Epithelial cell of proximal tubule (primary cell): ENCODE measurements at regions not wholly inside any gene's neighbourhood (a gene's known extent, or its start where the extent isn't known, plus 50 kb on each side); places are given as distances from the start of the nearest gene placed in this dataset.

Source experiments
- DNase-seq: peaks from one replicate; pipeline ENCODE4 v3.0.0-alpha.2; 2011; ENCODE audit warnings: low read depth
- H3K4me3 ChIP-seq: 2 replicates; pipeline ENCODE4 v1.5.1; 2011; ENCODE audit warnings: low read depth, mild to moderate bottlenecking, low read length
- CTCF ChIP-seq: conservative IDR thresholded peaks from 2 replicates; pipeline ENCODE4 v1.5.1; 2012; ENCODE audit warnings: low read depth, mild to moderate bottlenecking, low read length

- no peak for DNase-seq
- TF ChIP-seq CTCF: no peak
- H3K4me3 ChIP-seq: no peak overlapping the region
Measured at GRCh38 chr2:216808805-216809425, 50.9 kb downstream of the TNP1 start.

DNA sequence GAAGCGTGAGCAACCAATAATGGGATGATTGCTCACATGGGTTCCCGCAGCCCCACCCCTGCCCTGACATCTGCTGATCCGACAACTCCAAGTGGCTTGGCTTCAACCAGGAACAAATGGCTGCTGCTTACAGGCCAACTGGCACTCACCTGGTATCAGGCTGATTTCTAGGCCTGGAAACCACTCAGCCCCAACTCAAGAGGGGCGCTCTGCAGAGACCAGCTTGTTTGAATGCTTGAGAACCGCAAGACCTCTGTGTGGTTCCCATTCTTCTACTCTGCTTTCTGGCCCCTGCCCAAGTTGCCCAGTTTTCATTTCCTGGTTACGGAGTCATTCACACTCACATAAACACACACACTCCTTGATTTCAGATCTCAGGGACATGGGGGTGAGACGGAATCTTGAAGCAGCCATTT lies 52.0 kb downstream of the TNP1 start:
- TF ChIP-seq CTCF: no peak
- no peak for DNase-seq

DNA sequence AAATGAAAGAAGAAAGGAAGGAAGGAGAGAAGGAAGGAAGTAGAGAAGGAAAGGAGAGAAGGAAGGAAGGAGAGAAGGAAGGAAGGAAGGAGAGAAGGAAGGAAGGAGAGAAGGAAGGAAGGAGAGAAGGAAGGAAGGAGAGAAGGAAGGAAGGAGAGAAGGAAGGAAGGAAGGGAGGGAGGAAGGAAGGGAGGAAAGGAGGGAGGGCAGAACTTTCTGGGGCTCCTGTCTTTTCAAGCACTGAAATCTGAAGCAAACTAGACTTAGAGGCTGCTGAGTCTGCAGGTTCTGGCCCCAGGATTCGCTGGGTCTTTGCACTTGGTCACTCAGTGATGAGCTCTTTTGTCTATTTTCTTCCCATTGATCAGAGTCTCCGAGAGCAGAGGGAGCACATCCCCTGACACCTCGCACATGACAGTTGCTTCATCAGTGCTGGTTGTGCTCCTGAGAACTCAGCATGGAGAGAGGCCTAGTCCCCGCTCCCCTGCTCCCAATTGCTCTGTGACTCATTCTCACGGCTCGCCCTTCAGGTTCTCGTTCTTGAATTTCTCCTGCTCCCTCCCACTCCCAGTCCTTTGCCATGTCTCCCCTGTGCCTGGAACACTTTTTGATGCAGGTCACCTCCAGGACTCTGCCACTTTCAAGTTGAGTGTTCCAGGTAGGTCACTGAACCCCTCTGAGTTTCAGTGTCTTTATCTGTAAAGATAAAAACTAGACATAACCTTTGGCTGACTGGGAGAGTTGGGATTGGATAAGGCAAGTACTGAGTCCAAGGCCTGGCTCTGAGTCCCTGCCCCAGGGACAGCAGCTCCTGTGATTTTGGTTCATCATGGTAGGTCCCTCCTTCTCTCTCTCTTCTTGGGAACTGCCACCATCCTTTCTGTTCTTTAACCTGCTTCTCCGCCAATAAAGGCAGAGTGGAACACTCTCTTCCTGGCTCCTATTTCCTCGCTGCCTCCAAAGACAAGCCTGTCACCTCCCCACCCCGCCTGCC lies 55.2 kb downstream of the TNP1 start:
- H3K4me3 ChIP-seq: no peak overlapping the region
- no peak for DNase-seq
- TF ChIP-seq CTCF: no peak

More for the DNA sequence above, 52.0 kb downstream of the TNP1 start:
- H3K4me3 ChIP-seq: no peak overlapping the region

- no peak for DNase-seq
- H3K4me3 ChIP-seq: no peak overlapping the region
- no peak for TF ChIP-seq CTCF
Measured at GRCh38 chr2:216803791-216804190, 56.1 kb downstream of the TNP1 start.

DNA sequence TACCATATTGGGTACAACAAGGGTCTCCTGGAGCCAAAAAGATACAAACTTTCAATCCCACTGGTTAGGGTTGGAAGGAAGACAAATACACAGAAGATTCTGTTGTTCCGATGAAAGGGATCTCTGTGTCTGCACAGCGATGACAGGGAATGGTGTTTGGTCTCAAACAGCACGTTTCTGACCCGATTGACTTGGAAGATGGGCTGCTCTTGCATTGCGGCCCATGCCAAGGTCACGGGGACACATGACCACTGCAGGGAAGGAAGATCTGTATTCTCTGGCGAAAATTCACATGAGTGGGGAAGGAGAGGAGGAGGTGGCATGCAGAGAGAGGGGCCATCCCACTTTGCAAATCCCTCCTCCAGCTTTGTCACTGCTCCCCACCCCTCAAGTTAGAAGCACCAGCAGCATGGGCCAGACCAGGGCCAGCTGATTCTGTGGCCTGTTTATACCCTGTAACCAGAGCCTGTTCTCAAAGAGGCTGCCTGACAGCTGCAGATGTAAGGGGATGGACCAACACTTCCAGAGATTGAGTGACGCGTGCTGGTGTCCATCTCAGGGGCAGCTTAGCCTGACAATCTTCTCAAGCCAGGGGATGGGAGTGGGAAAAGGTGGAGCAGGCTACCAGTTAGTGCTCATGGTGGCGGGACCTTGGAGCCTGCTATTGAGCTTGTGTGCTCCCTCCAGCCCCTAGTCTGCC lies 57.2 kb downstream of the TNP1 start:
- no peak for TF ChIP-seq CTCF
- H3K4me3 ChIP-seq: no peak overlapping the region
- no peak for DNase-seq

DNA sequence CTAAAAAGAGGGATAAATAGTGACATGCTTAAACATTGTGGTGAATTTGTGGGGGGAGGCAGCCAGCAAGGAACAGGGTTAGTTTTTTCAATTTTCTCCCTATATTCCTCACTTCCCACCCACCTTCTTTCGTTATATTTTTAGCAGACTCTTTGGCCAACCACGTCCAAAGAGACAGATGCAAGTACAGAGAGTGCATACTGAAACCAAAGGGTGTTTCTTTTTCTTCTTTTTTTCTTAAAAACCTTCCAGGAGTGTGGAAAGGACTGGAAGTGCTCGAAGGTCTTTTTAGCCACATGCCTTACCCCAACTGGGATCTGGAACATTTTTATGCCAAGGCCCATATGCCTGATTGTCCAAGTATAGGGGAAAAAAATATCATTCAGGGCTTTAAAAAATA lies 59.0 kb downstream of the TNP1 start:
- no peak for TF ChIP-seq CTCF
- no peak overlapping the region for H3K4me3 ChIP-seq
- no peak for DNase-seq
